MCF 10A (cell line): ENCODE measurements at regions not wholly inside any gene's neighbourhood (a gene's known extent, or its start where the extent isn't known, plus 50 kb on each side); places are given as distances from the start of the nearest gene placed in this dataset.

Experiments
- BruUV-seq: library from RNA; stranded (reverse); fragments of 400-500 nt; replicated peaks from 2 replicates; lab custom pipeline; 2021; lab: Mats Ljungman, UMichigan
- CTCF ChIA-PET: fragments of 300-600 bp; sonication (Branson Sonifier 250); formaldehyde crosslinking; extraction: SDS; loops from one replicate; lab custom pipeline; 2021; ENCODE audit warnings: antibody characterized with exemption, inconsistent platforms; lab: Yijun Ruan, JAX
- POLR2A ChIA-PET: fragments of 300-600, 350-650 bp; sonication (Branson Sonifier 250); formaldehyde crosslinking; extraction: SDS; loops from one replicate; lab custom pipeline; 2020; ENCODE audit warnings: antibody characterized with exemption, inconsistent platforms; lab: Yijun Ruan, JAX
- DNase-seq: peaks from one replicate; pipeline ENCODE4 v3.0.0-alpha.2; 2018; ENCODE audit not compliant: unreplicated experiment
- H3K27ac Mint-ChIP-seq: one replicate; pipeline ENCODE4 v1.8.0; 2022; ENCODE audit warnings: mild to moderate bottlenecking, low read depth, mixed read lengths; ENCODE audit not compliant: unreplicated experiment
- H3K27me3 Mint-ChIP-seq: one replicate; pipeline ENCODE4 v1.8.0; 2022; ENCODE audit warnings: mixed read lengths; ENCODE audit not compliant: insufficient read depth, unreplicated experiment
- H3K36me3 Mint-ChIP-seq: one replicate; pipeline ENCODE4 v1.8.0; 2022; ENCODE audit warnings: mild to moderate bottlenecking, moderate library complexity, mixed read lengths; ENCODE audit not compliant: insufficient read depth, unreplicated experiment
- H3K4me1 Mint-ChIP-seq: one replicate; pipeline ENCODE4 v1.8.0; 2022; ENCODE audit warnings: mixed read lengths; ENCODE audit not compliant: insufficient read depth, unreplicated experiment
- H3K4me3 Mint-ChIP-seq: one replicate; pipeline ENCODE4 v1.8.0; 2022; ENCODE audit warnings: mild to moderate bottlenecking, moderate library complexity, mixed read lengths; ENCODE audit not compliant: unreplicated experiment
- H3K9me3 Mint-ChIP-seq: one replicate; pipeline ENCODE4 v1.8.0; 2022; ENCODE audit warnings: mixed read lengths; ENCODE audit not compliant: unreplicated experiment
- intact Hi-C: fragments of 100-400 bp; cut with micrococcal nuclease; formaldehyde crosslinking; loops from 2 replicates; pipeline ENCODE4 v1.14.1; 2022
- TF ChIP-seq, protein P1 (sequence below): fragments of 200-600 bp; IDR thresholded peaks from one replicate; pipeline ENCODE4 v1.8.0; 2022; ENCODE audit warnings: antibody characterized with exemption, mild to moderate bottlenecking; ENCODE audit not compliant: unreplicated experiment

DNA sequence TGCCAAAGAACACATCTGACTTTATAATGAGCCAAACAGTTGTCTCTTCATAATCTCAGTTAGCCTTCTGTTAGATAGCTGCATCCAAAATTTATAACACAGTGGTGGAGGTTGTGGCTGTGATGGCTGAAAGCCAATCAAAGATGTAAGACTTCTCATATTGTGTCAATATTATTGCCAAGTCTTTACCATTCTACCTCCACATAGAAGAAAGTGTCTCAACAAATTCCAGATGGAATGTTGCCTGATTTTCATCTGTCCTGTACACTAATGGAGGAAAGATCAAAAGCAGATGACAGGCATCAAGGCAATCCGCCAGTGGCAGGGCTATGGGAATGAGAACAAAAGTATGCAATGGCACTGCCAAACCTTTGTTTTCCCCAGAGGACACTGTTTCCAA is 813.1 kb upstream of the NOVA1 start:
- TF ChIP-seq, protein P1, sequence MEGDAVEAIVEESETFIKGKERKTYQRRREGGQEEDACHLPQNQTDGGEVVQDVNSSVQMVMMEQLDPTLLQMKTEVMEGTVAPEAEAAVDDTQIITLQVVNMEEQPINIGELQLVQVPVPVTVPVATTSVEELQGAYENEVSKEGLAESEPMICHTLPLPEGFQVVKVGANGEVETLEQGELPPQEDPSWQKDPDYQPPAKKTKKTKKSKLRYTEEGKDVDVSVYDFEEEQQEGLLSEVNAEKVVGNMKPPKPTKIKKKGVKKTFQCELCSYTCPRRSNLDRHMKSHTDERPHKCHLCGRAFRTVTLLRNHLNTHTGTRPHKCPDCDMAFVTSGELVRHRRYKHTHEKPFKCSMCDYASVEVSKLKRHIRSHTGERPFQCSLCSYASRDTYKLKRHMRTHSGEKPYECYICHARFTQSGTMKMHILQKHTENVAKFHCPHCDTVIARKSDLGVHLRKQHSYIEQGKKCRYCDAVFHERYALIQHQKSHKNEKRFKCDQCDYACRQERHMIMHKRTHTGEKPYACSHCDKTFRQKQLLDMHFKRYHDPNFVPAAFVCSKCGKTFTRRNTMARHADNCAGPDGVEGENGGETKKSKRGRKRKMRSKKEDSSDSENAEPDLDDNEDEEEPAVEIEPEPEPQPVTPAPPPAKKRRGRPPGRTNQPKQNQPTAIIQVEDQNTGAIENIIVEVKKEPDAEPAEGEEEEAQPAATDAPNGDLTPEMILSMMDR, result no peak
- DNase-seq, result peak; percentile 8
- Mint-ChIP-seq H3K27me3 (peaks cover 15% of the 10 kb centered on the region), H3K27ac (peak overlapping the region; percentile 57), H3K4me1 (no peaks in the 10 kb centered on the region), H3K36me3 (no peaks in the 10 kb centered on the region), H3K4me3 (no peak overlapping the region), H3K9me3 (no peaks in the 10 kb centered on the region)
- POLR2A ChIA-PET, result no interaction called here
- CTCF ChIA-PET, result no interaction called here
- intact Hi-C loops, result no loop called here
- no TSS peak for BruUV-seq

- TF ChIP-seq, protein P1, result no peak
- ChIA-PET CTCF (no interaction called here), POLR2A (interaction anchor here (0.5 kb wide), 1 partner anchor 627 kb away, joined by 4 read pairs; no protein-coding TSS in a partner anchor)
- H3K27me3 Mint-ChIP-seq, result no peaks in the 10 kb centered on the region
- H3K4me1 Mint-ChIP-seq, result no peaks in the 10 kb centered on the region
- H3K27ac Mint-ChIP-seq, result peak overlapping the region; percentile 70
- peak overlapping the region; percentile 6 for H3K4me3 Mint-ChIP-seq
- DNase-seq, result peak; percentile 65
- no peaks in the 10 kb centered on the region for H3K9me3 Mint-ChIP-seq
- intact Hi-C loops, result no loop called here
- H3K36me3 Mint-ChIP-seq, result no peaks in the 10 kb centered on the region
- no TSS peak for BruUV-seq
Measured at GRCh38 chr14:27427796-27428195, 830.0 kb upstream of the NOVA1 start.

- POLR2A ChIA-PET, result no interaction called here
- Mint-ChIP-seq H3K36me3 (no peaks in the 10 kb centered on the region), H3K9me3 (no peaks in the 10 kb centered on the region), H3K4me1 (no peaks in the 10 kb centered on the region), H3K27me3 (no peaks in the 10 kb centered on the region), H3K27ac (no peak overlapping the region), H3K4me3 (no peak overlapping the region)
- intact Hi-C loops, result no loop called here
- DNase-seq, result no peak
- BruUV-seq, result no TSS peak
- CTCF ChIA-PET, result no interaction called here
- TF ChIP-seq, protein P1, result no peak
Measured at GRCh38 chr14:27435923-27436670, 838.3 kb upstream of the NOVA1 start.

DNA sequence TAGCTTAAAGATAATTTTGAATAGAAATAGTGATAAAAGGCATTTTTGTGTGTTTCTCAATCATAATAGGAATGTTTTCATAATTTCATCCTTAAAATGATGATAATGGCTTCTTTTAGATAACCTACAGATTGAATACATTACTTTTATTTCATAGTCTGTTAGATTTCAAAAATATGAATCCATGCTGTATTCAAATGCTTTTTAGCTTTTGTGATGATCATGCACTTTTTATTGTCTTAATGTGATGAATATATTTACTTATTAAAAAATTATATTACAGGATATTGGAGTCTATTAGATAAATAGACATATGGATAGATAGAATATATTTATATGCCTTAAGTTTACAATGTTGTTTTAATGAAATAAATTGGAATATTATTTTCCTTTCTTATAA is 886.8 kb upstream of the NOVA1 start:
- no peaks in the 10 kb centered on the region for H3K4me1 Mint-ChIP-seq
- TF ChIP-seq, protein P1, result no peak
- DNase-seq, result no peak
- H3K9me3 Mint-ChIP-seq, result no peaks in the 10 kb centered on the region
- no peak overlapping the region for H3K4me3 Mint-ChIP-seq
- no peak overlapping the region for H3K27ac Mint-ChIP-seq
- intact Hi-C loops, result no loop called here
- ChIA-PET POLR2A (no interaction called here), CTCF (no interaction called here)
- no peaks in the 10 kb centered on the region for H3K36me3 Mint-ChIP-seq
- no TSS peak for BruUV-seq
- H3K27me3 Mint-ChIP-seq, result peaks cover 11% of the 10 kb centered on the region
